ENCODE measurements at regions not wholly inside any gene's neighbourhood (a gene's known extent, or its start where the extent isn't known, plus 50 kb on each side); places are given as distances from the start of the nearest gene placed in this dataset.

- TF ChIP-seq ZNF121 (tag by site-specific recombination; IDR thresholded peaks at IDR 0.05) (no peak), CTCF (tag by site-specific recombination; IDR thresholded peaks at IDR 0.05) (no peak), ZNF274 (IDR thresholded peaks at IDR 0.05; ENCODE audit: low read length) (no peak), ZNF274 (tag by site-specific recombination; IDR thresholded peaks at IDR 0.05; ENCODE audit: borderline replicate concordance) (no peak), ZBTB21 (tag by site-specific recombination; IDR thresholded peaks at IDR 0.05) (no peak), ZBTB20 (tag by site-specific recombination; IDR thresholded peaks at IDR 0.05) (no peak)
These were observed 384.3 kb downstream of the CD83 start for GRCh38 chr6:14501914-14502313.
